Stimulated activated effector memory CD8-positive, alpha-beta T cell treated with anti-CD3 and anti-CD28 coated beads, Interleukin-12 subunit alpha, Interleukin-12 subunit beta, amount 100 ng/mL, for 72 hours (primary cell): ENCODE measurements at regions not wholly inside any gene's neighbourhood (a gene's known extent, or its start where the extent isn't known, plus 50 kb on each side); places are given as distances from the start of the nearest gene placed in this dataset.
"Not testable (repeated sequence)": the region's sequence is repeated elsewhere in the genome, so short reads cannot be mapped to it uniquely, and the experiment has no call there.

Experiments used
- ATAC-seq: fragments of 150-1000 bp; cut with Tn5 transposase; 2 replicates; pipeline ENCODE4 v1.10.0; 2021
- DNase-seq, 2 donors: peaks; one replicate each; pipeline ENCODE4 v3.0.0; 2021 to 2022; ENCODE audit warnings: low spot score in 2 of 2
- H3K27ac Mint-ChIP-seq: one replicate; pipeline ENCODE4 v1.8.0; 2022; ENCODE audit warnings: mild to moderate bottlenecking, mixed read lengths
- H3K36me3 Mint-ChIP-seq: one replicate; pipeline ENCODE4 v1.8.0; 2022; ENCODE audit warnings: mild to moderate bottlenecking, mixed read lengths
- H3K4me1 Mint-ChIP-seq: one replicate; pipeline ENCODE4 v1.8.0; 2022; ENCODE audit warnings: mixed read lengths
- H3K4me3 Mint-ChIP-seq: one replicate; pipeline ENCODE4 v1.8.0; 2022; ENCODE audit warnings: mild to moderate bottlenecking, mixed read lengths
- H3K9me3 Mint-ChIP-seq: one replicate; pipeline ENCODE4 v1.8.0; 2022; ENCODE audit warnings: mixed read lengths

GRCh38 chr5:42319546-42319945 lies 103.7 kb upstream of the GHR start:
- not testable (repeated sequence) for H3K36me3 Mint-ChIP-seq, DNase-seq, H3K4me1 Mint-ChIP-seq, H3K4me3 Mint-ChIP-seq, ATAC-seq, H3K27ac Mint-ChIP-seq
- peaks cover 12% of the 10 kb centered on the region for H3K9me3 Mint-ChIP-seq

- no peak for DNase-seq
- Mint-ChIP-seq H3K4me1 (no peaks in the 10 kb centered on the region), H3K4me3 (no peak overlapping the region), H3K36me3 (no peaks in the 10 kb centered on the region), H3K9me3 (peaks cover 12% of the 10 kb centered on the region), H3K27ac (no peak overlapping the region)
- no peak for ATAC-seq
Measured at GRCh38 chr5:42321785-42322184, 101.5 kb upstream of the GHR start.

- DNase-seq = no peak
- Mint-ChIP-seq H3K4me3 (no peak overlapping the region), H3K9me3 (peaks cover 30% of the 10 kb centered on the region), H3K27ac (no peak overlapping the region), H3K4me1 (no peaks in the 10 kb centered on the region), H3K36me3 (no peaks in the 10 kb centered on the region)
- no peak for ATAC-seq
Measured at GRCh38 chr5:42337143-42337542, 86.1 kb upstream of the GHR start.

- Mint-ChIP-seq H3K9me3 (peaks cover 27% of the 10 kb centered on the region), H3K27ac (no peak overlapping the region), H3K4me1 (no peaks in the 10 kb centered on the region), H3K4me3 (no peak overlapping the region), H3K36me3 (no peaks in the 10 kb centered on the region)
- DNase-seq = no peak
- ATAC-seq = no peak
Measured at GRCh38 chr5:42337607-42338006, 85.6 kb upstream of the GHR start.

DNA sequence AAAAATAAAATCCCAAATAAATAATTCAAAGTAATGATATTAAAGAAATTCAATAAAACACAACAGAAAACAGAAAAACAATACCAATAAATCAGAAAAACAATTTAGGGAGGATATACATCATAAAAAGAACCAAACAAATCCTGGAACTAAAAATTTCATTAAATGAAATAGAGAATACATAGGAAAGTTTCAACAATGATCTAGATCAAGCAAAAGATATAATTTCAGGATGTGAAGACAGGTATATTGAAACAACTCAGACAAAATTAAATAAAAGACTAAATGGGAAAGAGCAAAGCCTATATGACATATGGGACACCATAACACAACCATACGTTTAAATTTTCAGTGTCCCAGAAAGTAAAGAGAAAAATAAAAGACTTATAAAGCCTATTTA lies 85.1 kb upstream of the GHR start:
- no peaks in the 10 kb centered on the region for H3K4me1 Mint-ChIP-seq
- no peak overlapping the region for H3K27ac Mint-ChIP-seq
- no peak overlapping the region for H3K4me3 Mint-ChIP-seq
- ATAC-seq = no peak
- no peaks in the 10 kb centered on the region for H3K36me3 Mint-ChIP-seq
- H3K9me3 Mint-ChIP-seq = peaks cover 27% of the 10 kb centered on the region
- DNase-seq = no peak

- no peaks in the 10 kb centered on the region for H3K36me3 Mint-ChIP-seq
- DNase-seq = no peak
- no peaks in the 10 kb centered on the region for H3K9me3 Mint-ChIP-seq
- H3K4me1 Mint-ChIP-seq = no peaks in the 10 kb centered on the region
- H3K4me3 Mint-ChIP-seq = no peak overlapping the region
- ATAC-seq = no peak
- H3K27ac Mint-ChIP-seq = no peak overlapping the region
Measured at GRCh38 chr5:42349163-42349562, 74.1 kb upstream of the GHR start.

DNA sequence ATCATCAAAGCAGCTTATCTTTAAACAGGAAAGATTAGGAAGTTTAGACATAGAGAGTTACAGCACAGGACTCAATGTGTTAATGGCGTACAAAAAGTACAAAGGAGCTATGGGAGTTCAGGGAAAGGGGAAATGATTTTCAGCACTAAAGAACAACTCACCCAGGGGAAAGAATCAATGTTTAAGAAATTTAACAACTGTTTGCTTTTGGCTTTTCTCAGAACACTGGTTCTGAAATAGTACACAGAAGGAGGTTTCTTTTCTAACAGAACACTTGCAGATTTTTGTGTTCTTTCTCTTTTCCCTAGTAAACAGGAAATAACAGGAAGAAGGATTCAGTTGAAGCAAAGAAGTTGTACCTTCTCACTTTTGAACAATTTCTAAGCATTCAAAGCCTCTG lies 71.3 kb upstream of the GHR start:
- ATAC-seq (no peak), DNase-seq (no peak)
- Mint-ChIP-seq H3K9me3 (peaks cover 5% of the 10 kb centered on the region), H3K4me1 (no peaks in the 10 kb centered on the region), H3K4me3 (no peak overlapping the region), H3K36me3 (no peaks in the 10 kb centered on the region), H3K27ac (no peak overlapping the region)

GRCh38 chr5:42360056-42360455 lies 63.2 kb upstream of the GHR start:
- DNase-seq (no peak), ATAC-seq (no peak)
- Mint-ChIP-seq H3K4me3 (no peak overlapping the region), H3K36me3 (no peaks in the 10 kb centered on the region), H3K27ac (no peak overlapping the region), H3K9me3 (peaks cover 2% of the 10 kb centered on the region), H3K4me1 (no peaks in the 10 kb centered on the region)

- Mint-ChIP-seq H3K9me3 (peaks cover 2% of the 10 kb centered on the region), H3K36me3 (no peaks in the 10 kb centered on the region), H3K4me1 (no peaks in the 10 kb centered on the region), H3K27ac (no peak overlapping the region), H3K4me3 (no peak overlapping the region)
- ATAC-seq = no peak
- no peak for DNase-seq
Measured at GRCh38 chr5:42360616-42361314, 62.5 kb upstream of the GHR start.

DNA sequence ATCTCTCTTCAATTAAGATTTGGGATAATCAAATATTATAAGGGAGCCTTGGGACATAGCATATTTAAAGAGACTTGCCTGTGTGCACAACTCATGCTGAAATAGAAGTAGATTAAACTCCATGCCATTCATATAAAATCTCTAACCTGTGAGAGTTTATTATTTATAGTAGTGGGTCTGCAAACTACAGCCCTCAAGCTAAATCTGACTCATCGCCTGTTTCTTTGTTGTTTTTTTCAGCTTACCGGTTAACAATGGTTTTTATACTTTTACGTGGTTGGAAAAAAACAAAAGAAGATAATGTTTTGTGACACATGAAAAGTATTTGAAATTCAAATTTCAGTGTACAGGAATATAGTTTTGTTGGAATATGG lies 61.9 kb upstream of the GHR start:
- H3K4me3 Mint-ChIP-seq = no peak overlapping the region
- no peaks in the 10 kb centered on the region for H3K36me3 Mint-ChIP-seq
- no peak for DNase-seq
- H3K9me3 Mint-ChIP-seq = no peaks in the 10 kb centered on the region
- no peak overlapping the region for H3K27ac Mint-ChIP-seq
- no peaks in the 10 kb centered on the region for H3K4me1 Mint-ChIP-seq
- no peak for ATAC-seq

- H3K36me3 Mint-ChIP-seq = no peaks in the 10 kb centered on the region
Measured at GRCh38 chr5:42366051-42366450, 57.2 kb upstream of the GHR start.

More at GRCh38 chr5:42366051-42366450, 57.2 kb upstream of the GHR start:
- Mint-ChIP-seq H3K4me1 (no peaks in the 10 kb centered on the region), H3K9me3 (no peaks in the 10 kb centered on the region), H3K27ac (no peak overlapping the region), H3K4me3 (no peak overlapping the region)
- no peak for ATAC-seq
- DNase-seq = no peak
